Islet of Langerhans (tissue), 1 donor: ENCODE measurements at regions not wholly inside any gene's neighbourhood (a gene's known extent, or its start where the extent isn't known, plus 50 kb on each side); places are given as distances from the start of the nearest gene placed in this dataset.
"Not testable (repeated sequence)": the region's sequence is repeated elsewhere in the genome, so short reads cannot be mapped to it uniquely, and the experiment has no call there.

Experiments
- FAIRE-seq: peaks from one replicate; lab custom pipeline; 2011; peaks lifted over from hg19 to GRCh38; lab: Jason Lieb, UNC

- FAIRE-seq, result no peak
Observed at GRCh38 chr2:33929467-33929866, 330.4 kb upstream of the FAM98A start.

- FAIRE-seq, result no peak
Observed at GRCh38 chr2:33927756-33928155, 328.7 kb upstream of the FAM98A start.

GRCh38 chr2:33925311-33925710 is 326.2 kb upstream of the FAM98A start:
- no peak for FAIRE-seq

- FAIRE-seq, result no peak
Observed at GRCh38 chr2:33924586-33925169, 325.6 kb upstream of the FAM98A start.

GRCh38 chr2:33917252-33917651 is 318.2 kb upstream of the FAM98A start:
- no peak for FAIRE-seq

- no peak for FAIRE-seq
Observed at GRCh38 chr2:33913071-33913616, 314.0 kb upstream of the FAM98A start.

- FAIRE-seq, result no peak
Observed at GRCh38 chr2:33911327-33911726, 312.2 kb upstream of the FAM98A start.

GRCh38 chr2:33909945-33910695 is 311.0 kb upstream of the FAM98A start:
- no peak for FAIRE-seq

- FAIRE-seq, result no peak
Observed at GRCh38 chr2:33907866-33908265, 308.8 kb upstream of the FAM98A start.

GRCh38 chr2:33906129-33906528 is 307.0 kb upstream of the FAM98A start:
- FAIRE-seq, result not testable (repeated sequence)

- no peak for FAIRE-seq
Observed at GRCh38 chr2:33904801-33905200, 305.7 kb upstream of the FAM98A start.

- FAIRE-seq, result no peak
Observed at GRCh38 chr2:33903701-33904100, 304.6 kb upstream of the FAM98A start.

- no peak for FAIRE-seq
Observed at GRCh38 chr2:33903215-33903614, 304.1 kb upstream of the FAM98A start.

- no peak for FAIRE-seq
Observed at GRCh38 chr2:33900610-33901009, 301.5 kb upstream of the FAM98A start.

- no peak for FAIRE-seq
Observed at GRCh38 chr2:33897741-33898140, 298.6 kb upstream of the FAM98A start.

GRCh38 chr2:33893824-33894223 is 294.7 kb upstream of the FAM98A start:
- no peak for FAIRE-seq

- FAIRE-seq, result no peak
Observed at GRCh38 chr2:33891616-33892015, 292.5 kb upstream of the FAM98A start.

GRCh38 chr2:33890686-33891085 is 291.6 kb upstream of the FAM98A start:
- FAIRE-seq, result no peak

- no peak for FAIRE-seq
Observed at GRCh38 chr2:33877348-33878016, 278.4 kb upstream of the FAM98A start.

- FAIRE-seq, result no peak
Observed at GRCh38 chr2:33873076-33873605, 274.0 kb upstream of the FAM98A start.

GRCh38 chr2:33859811-33860461 is 260.8 kb upstream of the FAM98A start:
- no peak for FAIRE-seq

GRCh38 chr2:33859176-33859575 is 260.1 kb upstream of the FAM98A start:
- FAIRE-seq, result no peak

- no peak for FAIRE-seq
Observed at GRCh38 chr2:33848486-33848885, 249.4 kb upstream of the FAM98A start.
